ENCODE measurements at regions not wholly inside any gene's neighbourhood (a gene's known extent, or its start where the extent isn't known, plus 50 kb on each side); places are given as distances from the start of the nearest gene placed in this dataset.
"Not testable (repeated sequence)": the region's sequence is repeated elsewhere in the genome, so short reads cannot be mapped to it uniquely, and the experiment has no call there.

DNA sequence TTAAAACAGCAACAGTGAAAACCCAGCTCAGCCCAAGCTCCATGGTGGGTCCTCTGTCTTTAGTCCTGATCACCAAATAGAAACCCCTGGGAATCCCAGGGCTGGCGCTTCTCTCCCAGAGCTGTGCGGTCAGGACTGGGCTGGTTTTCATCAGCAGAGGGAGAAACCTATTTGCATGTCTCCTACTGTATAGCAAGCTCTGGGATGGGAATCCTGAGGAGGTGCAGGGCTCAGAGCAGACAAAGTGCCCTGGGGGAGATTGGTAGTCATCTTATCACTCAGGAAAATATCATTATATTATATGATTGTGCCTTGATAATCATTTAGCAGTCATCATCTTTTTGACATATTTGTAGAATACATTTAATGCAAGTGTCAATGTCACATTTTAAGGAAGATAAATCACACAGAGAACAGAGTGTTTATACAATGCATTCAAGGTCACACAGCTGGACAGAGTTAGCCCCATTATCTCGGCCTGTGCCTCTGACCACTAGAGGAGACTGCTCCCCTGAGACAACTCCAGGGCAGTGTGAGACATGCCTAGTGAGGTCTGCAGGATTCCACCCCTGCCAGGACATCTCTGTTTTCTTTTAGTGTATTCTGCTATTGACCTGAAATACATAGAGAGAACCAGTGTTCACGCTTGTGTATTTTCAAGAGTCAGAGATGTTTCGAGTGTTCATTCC is 818.6 kb downstream of the TMEM121 start:
- DNase-seq (ENCODE audit: low read depth in 4 of 4, low spot score in 3 of 4): not testable (repeated sequence)

DNA sequence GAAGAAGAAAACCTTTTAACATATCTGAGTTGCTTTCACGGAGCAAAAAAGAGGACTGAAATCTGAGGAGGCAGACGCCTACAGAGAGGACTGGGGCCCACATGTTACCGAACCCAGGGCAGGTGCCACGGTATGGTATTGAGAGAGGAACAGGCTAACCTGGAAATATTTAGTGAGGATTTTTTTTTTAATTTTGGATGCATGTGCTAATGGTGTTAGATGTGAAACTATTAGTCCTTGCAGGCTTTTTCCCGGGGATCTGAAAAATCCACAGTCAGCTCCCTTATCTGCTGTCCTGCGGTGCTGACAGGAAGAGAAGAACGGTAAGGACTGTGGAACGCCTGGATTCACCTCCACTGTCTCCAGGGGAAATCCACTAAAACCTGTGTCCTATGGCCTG is 819.7 kb downstream of the TMEM121 start:
- no peak for DNase-seq (ENCODE audit: low read depth in 4 of 4, low spot score in 3 of 4)

DNA sequence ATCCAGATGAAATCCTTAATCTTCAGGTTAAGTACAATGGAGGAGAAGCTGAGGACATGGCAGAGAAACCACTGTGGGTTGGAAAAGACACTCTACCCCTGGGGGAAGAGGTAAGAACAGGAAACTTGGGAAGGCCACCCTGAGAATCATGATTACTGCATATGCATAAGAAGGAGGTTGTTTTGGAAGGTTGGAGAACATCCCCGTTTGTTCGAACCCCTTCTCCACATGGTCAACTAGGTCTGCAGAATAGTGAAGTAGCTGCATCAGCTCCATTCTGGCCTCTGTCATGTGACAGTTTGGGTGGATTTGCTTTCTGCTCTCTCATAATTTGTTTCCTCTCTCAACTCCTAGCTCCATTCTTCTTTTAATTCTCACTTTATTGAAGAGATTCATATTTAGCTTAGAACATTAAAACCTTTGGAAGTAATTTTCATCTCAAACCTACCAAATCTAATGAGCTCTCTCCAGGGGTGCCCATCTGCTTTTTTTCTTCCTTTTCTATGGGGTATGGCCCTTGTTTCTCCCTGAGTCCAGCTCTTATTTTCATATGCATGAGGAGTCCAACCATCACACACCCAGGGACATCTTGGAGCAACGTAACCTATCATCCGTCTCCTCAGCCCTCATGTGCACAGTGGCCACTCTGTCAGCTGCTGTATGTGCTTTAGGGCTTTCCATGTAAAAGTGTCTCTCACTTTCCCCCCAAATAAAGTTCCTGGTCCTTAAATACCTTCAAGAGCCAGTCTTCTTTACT is 820.3 kb downstream of the TMEM121 start:
- DNase-seq (ENCODE audit: low read depth in 4 of 4, low spot score in 3 of 4): no peak

DNA sequence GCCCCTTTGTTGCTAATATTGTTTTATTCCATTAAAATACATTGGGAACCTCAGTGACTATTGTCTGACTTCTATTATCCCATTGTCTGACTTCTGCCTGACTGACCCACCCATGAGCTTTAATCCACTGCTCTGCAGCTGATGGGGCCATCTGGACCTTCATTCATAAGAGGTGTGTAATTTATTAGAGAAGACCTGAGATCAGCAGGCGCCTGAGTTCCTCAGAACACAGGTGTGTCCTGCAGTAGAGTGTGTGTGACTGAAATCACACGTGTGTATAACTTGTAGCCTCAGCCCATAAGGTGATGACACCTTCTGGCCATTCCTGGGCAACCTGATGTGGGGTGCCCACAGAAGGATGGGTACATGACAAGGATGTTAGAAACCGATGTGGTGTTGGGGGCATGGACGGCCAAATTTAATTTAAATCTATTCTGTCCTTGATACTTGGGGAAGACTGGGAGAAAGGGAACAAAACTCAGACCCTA is 821.0 kb downstream of the TMEM121 start:
- DNase-seq (ENCODE audit: low read depth in 4 of 4, low spot score in 3 of 4): no peak

DNA sequence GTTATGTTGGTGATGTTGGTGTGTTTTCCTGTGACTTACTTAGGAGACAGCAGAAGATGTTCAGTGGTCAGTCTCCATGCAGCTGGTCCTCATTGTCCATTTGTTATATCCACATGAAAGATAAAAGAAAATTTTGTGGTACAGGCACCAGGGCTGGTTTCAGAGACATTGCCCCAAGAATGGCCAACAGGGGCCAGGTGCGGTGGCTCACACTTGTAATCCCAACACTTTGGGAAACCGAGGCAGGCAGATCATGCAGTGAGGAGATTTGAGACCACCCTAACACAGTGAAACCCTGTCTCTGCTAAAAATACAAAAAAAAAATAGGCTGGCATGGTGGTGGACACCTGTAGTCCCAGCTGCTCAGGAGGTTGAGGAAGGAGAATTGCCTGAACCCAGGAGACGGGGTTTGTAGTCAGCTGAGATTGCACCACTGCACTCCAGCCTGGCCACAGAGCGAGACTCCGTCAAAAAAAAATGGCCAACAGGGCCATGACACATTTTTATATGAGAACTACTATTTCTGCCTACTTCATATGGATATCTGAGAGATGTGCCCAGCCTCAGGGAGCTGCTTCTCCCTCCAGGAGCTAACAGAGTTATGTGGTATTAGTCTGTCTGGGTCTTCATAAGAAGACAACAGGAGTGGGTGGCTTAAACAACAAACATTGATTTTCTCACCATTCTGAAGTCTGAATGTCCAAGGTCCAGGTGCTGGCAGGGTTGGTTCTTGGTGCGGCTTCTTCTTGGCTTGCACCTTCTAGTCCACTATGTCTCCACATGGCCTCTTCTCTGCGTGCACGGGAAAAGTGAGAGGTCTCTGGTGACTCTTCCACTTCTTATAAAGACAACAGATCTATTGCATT is 821.7 kb downstream of the TMEM121 start:
- DNase-seq (ENCODE audit: low read depth in 4 of 4, low spot score in 3 of 4): no peak

DNA sequence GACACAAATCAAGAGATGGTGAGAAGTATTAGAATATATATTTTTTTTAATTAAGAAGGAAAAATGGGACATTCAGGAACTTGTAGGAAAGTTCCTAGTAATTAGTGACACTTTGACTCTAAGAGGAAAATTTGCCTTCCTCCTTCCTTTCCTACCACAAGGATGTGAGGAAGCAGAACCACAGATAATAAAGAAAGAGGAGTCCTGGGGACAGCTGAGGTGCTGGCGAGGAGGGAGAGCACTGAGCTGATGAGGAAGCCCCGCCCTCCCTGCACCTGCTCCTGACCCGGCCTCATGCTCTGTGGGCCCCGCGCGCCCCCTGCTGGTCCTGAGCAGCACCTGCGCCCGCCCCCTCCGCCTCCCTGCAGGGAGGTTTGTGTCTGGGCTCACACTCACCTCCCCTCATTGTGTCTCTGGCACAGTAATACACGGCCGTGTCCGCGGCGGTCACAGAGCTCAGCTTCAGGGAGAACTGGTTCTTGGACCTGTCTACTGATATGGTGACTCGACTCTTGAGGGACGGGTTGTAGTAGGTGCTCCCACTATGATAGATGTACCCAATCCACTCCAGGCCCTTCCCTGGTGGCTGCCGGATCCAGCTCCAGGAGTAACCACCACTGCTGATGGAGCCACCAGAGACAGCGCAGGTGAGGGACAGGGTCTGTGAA is 822.6 kb downstream of the TMEM121 start:
- DNase-seq (ENCODE audit: low read depth in 4 of 4, low spot score in 3 of 4): not testable (repeated sequence)

DNA sequence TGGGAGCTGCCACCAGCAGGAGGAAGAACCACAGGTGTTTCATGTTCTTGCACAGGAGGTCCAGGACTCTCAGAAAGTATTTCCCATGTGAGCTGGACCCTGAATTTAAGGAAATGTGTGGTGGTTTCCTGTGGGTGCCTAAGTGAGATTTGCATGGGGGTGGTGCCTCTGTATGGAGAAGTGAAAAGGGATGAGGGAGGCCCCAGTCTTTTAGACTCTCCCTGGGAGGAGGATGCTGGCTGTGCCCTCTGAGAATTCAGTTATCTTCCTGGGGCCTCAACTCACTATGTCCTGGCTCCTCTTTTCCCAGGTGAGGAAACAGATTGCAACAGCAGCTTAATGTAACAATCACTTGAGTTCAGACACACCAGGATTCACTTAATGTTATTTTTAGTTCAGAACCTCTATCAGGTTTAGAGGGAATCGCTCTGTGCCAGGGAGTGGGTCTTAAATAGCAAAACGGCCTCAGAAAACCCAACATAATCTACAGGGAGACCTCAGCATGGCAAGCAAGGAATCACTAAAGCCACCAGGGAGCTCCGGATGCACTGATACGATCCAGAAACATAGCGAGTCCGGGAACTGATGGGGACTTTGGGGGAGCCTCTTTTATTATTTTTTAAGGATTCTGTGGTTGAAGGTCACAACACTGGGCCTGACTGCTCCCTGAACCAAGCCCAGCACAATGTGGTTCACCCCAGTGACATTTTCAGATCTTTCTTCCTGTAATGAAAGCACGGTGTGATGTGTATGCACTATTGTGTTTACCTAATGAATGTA is 823.5 kb downstream of the TMEM121 start:
- DNase-seq (ENCODE audit: low read depth in 4 of 4, low spot score in 3 of 4): not testable (repeated sequence)

DNA sequence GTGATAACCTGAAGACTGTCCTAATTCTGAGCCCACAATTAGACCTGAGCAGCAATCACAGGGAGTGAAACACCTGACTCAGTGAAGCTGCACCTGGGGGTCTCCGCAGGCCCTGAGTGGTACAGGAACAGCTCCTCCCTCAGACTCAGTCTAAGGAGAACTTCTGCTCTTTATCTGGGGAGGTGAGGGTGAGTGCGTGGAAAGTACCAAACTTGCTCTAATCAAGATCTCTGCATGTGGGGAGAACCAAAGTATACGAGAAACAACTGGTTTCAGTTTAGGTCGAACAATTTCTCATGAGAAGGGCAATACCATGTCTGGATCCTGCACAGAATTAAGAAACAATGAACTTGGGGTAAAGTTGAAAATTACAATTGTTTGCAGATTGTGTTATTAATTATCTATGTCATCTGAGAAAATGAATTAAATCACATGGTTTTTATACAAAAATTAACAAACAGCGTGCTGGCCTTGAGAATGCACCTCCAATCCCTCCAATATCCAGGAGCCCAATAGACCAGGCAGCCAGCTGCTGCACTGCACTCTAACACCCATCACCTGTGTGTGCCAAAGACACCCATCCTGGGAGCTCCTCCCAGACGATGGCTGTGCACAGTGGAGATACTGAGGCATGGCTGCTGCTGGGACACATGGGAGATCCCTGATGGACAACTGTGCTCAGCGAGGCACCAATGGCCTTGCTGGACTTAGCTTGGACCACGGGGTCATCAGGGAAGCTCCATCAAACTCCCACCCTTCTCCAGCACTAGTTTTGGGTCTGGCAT is 828.8 kb downstream of the TMEM121 start:
- not testable (repeated sequence) for DNase-seq (ENCODE audit: low read depth in 4 of 4, low spot score in 3 of 4)

DNA sequence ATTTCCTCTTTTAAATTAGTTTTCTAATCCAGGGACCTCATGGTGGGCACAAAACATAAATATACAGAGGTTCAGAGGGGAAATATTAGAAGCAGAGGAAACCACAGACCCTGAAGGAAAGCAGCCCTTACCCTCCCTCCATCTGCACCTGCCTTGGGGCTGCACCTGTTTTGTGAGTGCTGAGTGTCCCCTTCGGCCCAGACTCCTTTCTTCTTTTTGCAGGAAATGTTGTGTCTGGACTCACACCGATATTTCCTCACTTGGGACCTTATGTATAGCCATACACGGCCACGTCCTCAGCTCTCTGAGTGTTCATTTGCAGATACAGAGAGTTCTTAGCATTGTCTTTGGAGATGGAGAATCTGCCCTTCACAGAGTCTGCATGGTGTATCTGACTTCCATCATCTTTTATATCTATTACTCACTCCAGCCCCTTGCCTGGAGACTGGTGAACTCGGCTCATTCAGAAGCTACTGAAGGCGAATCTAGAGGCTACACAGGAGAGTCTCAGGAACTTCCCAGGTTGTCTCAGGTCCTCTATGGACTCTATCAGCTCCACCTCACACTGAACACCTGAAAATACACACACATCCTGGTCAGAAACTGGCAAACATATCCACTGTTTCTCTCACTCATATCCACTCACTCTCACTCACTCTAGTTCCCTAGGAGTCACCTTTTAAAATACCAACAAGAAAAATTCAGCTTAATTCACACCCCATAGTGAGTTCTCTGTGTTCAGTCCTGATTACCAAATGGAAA is 829.7 kb downstream of the TMEM121 start:
- not testable (repeated sequence) for DNase-seq (ENCODE audit: low read depth in 4 of 4, low spot score in 3 of 4)

DNA sequence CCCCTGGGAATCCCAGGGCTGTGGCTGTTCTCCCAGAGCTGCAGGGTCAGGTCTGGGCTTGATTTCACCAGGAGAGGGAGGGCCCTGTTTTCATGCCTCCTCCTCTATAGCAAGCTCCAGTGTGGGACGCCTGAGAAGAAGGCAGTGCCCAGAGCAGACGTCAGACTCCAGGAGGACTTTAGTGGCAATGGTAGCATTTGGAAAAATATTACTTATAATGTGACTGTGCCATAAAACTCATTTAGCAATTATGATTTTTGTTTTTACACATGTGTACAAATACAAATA is 830.2 kb downstream of the TMEM121 start:
- not testable (repeated sequence) for DNase-seq (ENCODE audit: low read depth in 4 of 4, low spot score in 3 of 4)

DNA sequence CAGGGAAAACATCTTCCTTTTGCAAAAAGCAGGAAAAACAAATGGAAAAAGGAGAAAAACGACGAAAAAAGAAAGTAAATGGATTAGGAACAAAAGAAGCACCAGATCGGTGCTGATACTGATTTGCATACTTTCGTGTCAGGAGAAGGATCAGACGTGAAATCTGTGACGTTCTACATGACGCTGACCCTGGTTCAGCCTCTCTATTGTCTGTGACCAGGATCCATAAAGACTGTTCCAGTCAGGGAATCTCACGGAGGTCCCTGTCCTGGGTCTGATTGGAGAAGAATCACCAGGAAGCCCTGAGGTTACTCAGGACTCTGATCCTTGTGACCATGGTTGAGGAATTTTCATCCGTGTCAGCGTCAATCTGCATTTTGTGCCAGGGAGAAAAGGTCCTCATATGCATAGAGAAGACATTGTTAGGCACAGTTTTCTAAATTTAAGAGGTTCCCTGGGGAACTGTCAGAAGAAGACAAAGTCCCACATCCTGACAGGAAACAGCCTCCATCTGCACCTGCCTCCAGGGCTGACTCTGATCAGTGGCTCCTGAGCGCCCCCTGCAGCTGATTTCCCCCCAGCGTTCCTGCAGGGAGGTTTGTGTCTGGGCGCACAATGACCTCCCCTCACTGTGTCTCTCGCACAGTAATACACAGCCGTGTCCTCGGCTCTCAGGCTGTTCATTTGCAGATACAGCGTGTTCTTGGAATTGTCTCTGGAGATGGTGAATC is 832.9 kb downstream of the TMEM121 start:
- not testable (repeated sequence) for DNase-seq (ENCODE audit: low read depth in 4 of 4, low spot score in 3 of 4)

DNA sequence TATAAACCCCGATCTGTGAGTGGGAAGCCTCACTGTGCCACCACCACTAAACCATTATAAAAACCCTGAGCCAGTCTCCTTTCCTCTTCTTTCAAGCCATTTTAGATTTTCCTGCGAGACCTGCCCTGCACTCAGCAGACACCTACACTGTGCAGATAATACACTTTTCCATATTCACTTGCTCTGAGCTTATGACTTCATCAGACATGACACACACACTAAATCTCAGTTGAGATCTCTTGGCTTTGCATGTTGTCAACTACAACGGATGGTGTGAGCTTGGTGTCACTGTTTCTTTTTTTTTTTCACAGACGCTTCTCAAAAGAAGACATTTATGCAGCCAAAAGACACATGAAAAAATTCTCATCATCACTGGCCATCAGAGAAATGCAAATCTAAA is 839.0 kb downstream of the TMEM121 start:
- DNase-seq (ENCODE audit: low read depth in 4 of 4, low spot score in 3 of 4): not testable (repeated sequence)

DNA sequence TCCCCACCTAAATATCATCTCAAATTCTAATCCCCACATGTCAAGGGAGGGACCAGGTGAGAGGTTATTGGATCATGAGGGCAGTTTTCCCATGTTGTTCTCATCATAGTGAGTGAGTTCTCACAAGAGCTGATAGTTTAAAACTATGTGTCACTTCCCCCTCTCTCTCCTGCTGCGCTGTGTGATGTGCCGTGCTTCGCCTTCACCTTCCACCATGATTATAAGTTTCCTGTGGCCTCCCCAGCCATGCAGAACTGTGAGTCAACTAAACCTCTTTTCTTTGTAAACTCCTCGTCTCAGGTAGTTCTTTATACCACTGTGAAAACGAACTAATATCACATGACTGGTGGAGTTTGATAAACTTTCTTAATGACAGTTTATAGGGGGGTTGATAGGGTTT is 839.5 kb downstream of the TMEM121 start:
- not testable (repeated sequence) for DNase-seq (ENCODE audit: low read depth in 4 of 4, low spot score in 3 of 4)

DNA sequence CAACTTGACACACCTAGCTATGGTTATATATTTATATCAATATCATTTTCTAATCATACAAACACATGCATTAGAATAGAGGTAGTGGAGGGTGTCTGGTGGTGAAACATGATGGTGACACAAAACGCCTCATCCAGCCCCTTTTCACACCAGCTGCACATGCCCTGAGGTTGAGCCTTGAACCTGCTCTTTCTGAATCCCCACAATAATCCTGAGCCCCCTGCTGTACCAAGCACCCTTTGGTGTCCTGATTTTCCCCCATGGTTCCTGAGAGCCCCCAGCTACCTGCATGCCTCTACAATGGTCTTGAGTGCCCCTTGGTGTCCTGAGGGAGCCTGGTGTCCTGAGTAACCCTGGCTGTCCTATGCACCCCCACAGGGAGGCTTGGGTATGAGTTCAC is 840.6 kb downstream of the TMEM121 start:
- DNase-seq (ENCODE audit: low read depth in 4 of 4, low spot score in 3 of 4): not testable (repeated sequence)

DNA sequence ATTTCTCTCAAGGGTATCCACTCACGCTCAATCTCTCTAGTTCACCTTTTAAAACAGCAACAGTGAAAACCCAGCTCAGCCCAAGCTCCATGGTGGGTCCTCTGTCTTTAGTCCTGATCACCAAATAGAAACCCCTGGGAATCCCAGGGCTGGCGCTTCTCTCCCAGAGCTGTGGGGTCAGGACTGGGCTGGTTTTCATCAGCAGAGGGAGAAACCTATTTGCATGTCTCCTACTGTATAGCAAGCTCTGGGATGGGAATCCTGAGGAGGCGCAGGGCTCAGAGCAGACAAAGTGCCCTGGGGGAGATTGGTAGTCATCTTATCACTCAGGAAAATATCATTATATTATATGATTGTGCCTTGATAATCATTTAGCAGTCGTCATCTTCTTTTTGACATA is 843.1 kb downstream of the TMEM121 start:
- not testable (repeated sequence) for DNase-seq (ENCODE audit: low read depth in 4 of 4, low spot score in 3 of 4)

DNA sequence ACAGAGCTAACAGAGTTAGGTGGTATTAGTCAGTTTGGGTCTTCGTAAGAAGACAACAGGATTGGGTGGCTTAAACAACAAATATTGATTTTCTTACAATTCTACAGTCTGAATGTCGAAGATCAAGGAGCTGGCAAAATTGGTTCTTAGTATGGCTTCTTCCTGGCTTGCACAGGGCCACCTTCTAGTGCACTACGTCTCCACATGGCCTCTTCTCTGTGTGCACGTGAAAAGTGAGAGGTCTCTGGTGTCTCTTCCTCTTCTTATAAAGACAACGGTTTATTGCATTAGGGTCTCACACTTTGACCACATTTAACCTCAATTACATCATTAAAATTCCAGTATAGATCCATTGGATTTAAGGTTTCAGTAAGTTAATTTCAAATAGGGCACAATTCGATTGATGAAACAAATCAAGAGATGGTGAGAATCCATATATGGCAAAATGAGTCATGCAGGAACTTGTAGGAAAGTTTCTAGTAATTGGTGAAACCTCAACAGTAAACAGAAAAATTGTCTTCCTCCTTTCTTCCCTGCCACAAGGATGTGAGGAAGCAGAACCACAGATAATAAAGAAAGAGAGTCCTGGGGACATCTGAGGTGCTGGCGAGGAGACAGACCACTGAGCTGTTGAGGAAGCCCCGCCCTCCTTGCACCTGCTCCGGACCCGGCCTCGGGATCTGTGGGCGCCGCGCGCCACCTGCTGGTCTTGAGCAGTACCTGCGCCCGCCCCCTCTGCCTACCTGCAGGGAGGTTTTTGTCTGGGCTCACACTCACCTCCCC is 846.7 kb downstream of the TMEM121 start:
- no peak for DNase-seq (ENCODE audit: low read depth in 4 of 4, low spot score in 3 of 4)

DNA sequence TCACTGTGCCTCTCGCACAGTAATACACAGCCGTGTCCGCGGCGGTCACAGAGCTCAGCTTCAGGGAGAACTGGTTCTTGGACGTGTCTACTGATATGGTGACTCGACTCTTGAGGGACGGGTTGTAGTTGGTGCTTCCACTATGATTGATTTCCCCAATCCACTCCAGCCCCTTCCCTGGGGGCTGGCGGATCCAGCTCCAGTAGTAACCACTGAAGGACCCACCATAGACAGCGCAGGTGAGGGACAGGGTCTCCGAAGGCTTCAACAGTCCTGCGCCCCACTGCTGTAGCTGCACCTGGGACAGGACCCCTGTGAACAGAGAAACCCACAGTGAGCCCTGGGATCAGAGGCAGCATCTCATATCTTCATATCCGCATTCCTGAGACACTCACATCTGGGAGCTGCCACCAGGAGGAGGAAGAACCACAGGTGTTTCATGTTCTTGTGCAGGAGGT is 847.3 kb downstream of the TMEM121 start:
- not testable (repeated sequence) for DNase-seq (ENCODE audit: low read depth in 4 of 4, low spot score in 3 of 4)
